SK-N-MC (cell line): ENCODE measurements at regions not wholly inside any gene's neighbourhood (a gene's known extent, or its start where the extent isn't known, plus 50 kb on each side); places are given as distances from the start of the nearest gene placed in this dataset.

Experiments used
- EZH2 ChIP-seq: fragments of 200-600 bp; sonication (generic); IDR thresholded peaks from one replicate; pipeline ENCODE4 v1.6.1; 2017; ENCODE audit warnings: antibody characterized with exemption
- FOXP2 ChIP-seq: optimal IDR thresholded peaks from 2 replicates; pipeline ENCODE3; 2011; ENCODE audit warnings: mild to moderate bottlenecking, moderate library complexity; ENCODE audit not compliant: insufficient read depth; ENCODE audit errors: extremely low read length, control extremely low read depth
- POLR2AphosphoS5 ChIP-seq: IDR thresholded peaks from 2 replicates; pipeline ENCODE4 v1.6.1; 2012; ENCODE audit warnings: mild to moderate bottlenecking, low read depth, low read length, borderline replicate concordance

- TF ChIP-seq EZH2 (no peak), POLR2AphosphoS5 (no peak), FOXP2 (no peak)
These were observed 137.3 kb upstream of the SPAG17 start for GRCh38 chr1:118322331-118322730.
